Hematopoietic multipotent progenitor cell treated with erythropoietin and hydrocortisone succinate and interleukin-3 and kit ligand, for 8 days (in vitro differentiated cells): ENCODE measurements at regions not wholly inside any gene's neighbourhood (a gene's known extent, or its start where the extent isn't known, plus 50 kb on each side); places are given as distances from the start of the nearest gene placed in this dataset.
"Not testable (repeated sequence)": the region's sequence is repeated elsewhere in the genome, so short reads cannot be mapped to it uniquely, and the experiment has no call there.

Source experiments
- DNase-seq: peaks from one replicate; pipeline ENCODE4 v3.0.0-alpha.2; 2015

DNA sequence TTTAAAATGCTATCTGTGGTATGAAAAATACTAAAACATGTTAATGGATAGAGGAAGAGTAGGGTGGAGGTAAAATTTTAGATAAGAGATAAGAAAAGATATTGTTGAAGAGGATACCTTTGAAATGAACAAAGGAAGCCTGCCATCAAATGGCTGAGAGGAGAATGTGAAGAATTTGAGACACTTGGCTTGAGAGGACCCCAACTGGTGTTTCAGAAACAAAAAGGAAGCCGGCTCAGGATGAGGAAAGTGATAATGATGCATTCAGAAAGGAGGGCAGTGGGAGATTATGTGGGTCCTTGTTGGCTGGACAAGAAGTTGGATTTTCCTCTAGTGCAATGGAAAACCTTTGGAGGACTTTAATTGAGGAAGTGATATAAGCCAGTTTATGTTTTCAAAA, 264.4 kb downstream of the DUSP6 start:
- no peak for DNase-seq

- no peak for DNase-seq
These were observed 265.0 kb downstream of the DUSP6 start for GRCh38 chr12:89087149-89087825.

GRCh38 chr12:89085421-89085820, 266.9 kb downstream of the DUSP6 start:
- DNase-seq: no peak

- no peak for DNase-seq
These were observed 267.6 kb downstream of the DUSP6 start for GRCh38 chr12:89084751-89085150.

GRCh38 chr12:89083491-89083890, 268.8 kb downstream of the DUSP6 start:
- DNase-seq: no peak

DNA sequence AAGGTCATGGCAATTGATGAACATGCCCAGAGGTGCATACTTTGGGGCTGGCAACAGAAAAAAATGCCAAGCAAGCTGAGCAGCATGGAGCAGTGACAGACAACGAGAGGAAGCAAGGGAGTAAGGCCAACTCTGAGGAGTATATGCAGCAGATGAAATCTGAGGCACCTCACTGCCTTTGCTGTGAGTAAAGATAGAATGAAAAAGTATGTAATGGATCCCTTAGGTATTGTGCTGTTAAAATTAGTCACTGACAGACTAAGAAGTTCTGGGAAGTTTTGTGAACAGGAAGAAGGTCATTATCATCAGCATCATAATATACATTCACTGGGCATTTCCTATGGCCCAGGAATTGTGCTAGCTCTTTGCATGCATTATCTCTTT, 269.9 kb downstream of the DUSP6 start:
- DNase-seq: no peak

- DNase-seq: no peak
These were observed 270.5 kb downstream of the DUSP6 start for GRCh38 chr12:89081719-89082369.

DNA sequence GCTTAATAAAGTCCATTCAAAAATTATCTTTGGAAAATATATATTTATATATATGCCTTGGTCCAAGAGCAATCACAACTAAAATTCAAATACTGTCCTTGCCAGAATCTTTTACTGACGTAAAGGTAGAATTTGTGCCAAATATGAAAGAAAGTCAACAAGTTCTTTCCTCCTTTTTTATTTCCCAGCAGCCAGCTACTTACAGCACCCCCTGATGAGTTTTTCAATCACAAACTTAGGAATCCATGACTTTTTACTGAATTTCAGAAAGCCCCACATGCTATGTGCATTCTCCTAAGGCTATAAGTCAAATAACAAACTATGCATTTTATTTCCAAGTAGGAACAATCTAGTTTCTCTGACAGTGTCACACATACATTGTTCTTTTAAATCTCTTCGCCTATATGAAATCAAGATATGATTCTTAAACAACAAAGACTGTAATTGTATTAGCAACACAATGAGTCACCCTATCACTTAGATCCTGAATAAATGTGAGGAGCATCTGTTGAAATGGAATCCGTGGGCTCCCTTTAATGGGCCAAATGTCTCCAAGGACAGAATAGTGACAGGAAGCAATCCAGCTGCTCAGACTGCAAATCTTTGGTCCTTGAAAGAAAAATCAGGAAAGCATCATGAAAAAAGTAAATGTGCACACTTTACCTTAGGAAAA, 271.4 kb downstream of the DUSP6 start:
- DNase-seq: no peak

DNA sequence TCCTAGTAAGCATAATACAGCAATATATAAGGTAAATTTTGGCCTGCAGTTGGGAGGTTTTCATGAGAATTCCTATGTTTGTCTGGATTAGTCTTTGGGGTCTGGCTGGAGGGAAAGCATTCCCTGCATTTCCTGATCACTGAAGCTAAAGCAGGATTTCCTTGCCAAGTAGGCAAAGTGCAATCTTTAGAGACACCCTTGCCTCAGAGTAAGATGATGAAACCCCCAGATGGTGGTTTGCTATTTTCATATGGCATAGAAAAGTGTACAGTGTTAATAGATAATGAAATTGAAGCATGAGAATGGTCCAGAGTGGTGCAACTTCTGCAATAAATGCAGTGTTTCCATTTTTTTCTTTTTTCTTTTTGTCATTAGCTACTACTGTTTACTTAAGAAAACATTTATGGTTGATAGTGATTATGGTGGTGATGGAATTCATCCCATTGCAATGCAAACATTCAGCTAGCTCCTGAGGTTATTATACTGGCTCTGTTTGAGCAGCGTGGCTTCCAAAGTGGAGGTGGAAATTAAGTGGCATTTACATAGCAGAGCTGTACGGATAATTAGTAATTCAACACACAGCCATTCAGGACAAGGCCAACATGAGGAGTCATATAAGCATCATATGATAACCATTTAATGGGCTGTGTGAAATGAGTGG, 276.3 kb downstream of the DUSP6 start:
- no peak for DNase-seq

- DNase-seq: no peak
These were observed 278.6 kb downstream of the DUSP6 start for GRCh38 chr12:89073659-89074058.

DNA sequence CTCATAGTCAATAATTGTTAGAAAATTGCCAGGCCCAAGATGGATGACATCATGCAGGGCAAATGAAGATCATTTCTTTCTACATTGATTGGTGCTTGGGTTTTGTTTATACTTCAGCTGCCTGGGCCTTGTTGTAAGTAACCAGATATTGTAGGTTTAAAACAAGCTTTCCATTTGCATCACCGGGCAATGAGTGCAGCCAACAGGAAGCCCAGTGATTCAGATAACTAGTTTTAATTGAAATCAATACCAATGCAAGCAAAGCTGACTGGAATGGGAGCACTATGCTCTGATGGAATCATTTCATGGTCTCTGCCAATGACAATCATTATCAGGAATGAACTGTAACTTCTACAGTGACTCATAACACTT, 279.3 kb downstream of the DUSP6 start:
- no peak for DNase-seq

DNA sequence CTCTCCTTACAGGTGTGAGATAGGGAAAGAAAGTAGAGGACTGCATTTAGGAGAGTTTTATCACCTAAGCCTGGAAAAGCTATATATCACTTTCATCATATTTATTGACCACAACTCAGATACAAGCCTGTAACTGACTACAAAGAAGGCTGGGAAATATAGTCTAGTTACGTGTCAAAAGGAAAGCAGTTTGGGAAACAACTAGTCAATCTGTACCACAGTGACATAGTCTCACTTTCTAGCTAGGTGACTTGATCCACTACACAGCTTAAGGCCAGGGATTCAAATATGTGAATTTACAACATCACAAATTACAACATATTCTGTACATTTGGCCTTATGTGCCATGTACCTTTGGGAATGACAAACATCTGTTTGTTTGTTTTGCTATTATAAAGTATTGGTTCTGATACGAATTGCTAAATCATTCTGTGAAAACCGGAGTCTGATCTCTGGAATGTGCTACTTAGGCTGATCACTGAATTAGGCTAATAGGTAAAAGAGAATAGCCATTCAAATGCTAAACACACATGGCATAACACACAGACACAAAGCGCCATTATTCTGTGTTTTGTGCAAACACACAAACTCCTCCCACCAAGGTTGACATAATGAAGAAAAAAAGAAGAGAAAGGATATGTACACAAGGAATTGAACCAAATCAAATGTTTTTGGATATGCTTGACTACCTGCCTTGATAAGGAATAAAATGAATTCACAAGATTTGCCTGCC, 279.8 kb downstream of the DUSP6 start:
- DNase-seq: no peak

DNA sequence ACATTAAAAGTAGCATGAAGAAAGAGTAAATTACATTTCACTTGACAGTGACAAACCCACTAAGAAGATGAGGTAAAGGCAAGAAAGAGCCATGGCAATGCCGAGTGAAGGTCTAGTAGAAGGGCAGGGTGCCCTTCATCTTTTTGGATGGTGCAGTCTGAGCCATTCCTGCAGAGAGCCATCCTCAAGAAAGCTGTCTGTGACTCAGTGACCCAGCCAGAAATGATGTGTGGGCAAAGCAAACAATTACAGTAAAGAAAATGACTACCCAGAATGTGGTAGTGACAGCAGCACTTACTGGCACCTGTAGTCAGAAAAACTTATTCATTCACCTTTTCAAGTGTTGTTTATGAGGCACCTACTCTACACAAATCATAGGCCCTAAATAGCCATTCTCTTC, 281.7 kb downstream of the DUSP6 start:
- no peak for DNase-seq

- DNase-seq: no peak
These were observed 282.9 kb downstream of the DUSP6 start for GRCh38 chr12:89069431-89069830.

DNA sequence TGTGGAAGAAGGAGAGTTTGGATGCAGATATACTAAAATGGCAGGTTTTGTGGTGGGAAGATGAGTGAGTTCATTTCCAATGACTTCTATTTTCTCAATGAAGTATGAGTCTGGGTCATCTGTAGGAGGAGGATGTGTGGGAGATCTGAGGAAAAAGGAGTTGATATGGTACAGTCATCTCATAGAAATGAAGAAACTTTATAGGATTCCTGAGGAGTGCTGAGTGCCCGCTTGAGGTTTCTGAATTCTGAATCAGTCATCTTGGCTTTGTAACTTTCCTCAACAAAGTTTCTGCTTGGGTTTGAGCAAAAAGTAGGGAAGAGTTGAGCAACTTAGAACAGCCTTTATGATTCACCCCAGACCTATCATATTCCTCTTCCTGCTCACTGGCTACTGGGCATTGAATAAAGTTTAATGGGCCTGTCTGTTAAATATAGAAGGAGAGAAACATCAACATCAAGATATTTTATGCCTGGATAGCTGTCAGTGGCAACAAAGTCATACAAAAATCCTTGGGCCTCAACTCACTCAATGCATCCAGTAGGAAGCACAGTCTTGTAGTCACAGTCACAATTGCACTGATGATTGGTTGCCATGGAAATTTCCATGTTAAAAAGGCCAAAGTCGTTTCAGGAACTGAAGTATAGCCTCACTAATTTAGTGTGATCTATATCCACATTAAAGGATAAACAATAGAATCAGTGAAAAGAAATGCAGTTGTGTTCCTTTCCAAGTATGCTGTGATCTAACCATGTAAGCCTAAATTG, 284.7 kb downstream of the DUSP6 start:
- DNase-seq: no peak

DNA sequence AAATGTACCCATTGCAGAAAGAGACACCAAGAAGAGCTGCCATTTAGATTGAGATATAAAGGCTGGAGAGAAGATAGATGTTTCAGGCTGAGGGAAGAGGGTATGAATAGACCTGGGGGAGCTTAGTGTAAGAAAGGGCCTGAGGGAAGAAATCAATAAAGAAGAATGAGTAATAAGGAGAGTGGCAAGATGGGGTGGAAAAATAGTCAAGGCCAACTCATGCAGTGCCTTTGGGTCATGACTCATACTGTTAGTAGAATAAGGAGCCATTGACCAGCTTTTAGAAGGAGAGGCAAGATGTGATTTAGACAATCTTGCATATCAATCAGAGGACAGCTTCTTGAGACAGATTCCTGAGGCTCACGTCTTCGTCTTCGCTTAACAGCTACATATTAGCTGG, 287.5 kb downstream of the DUSP6 start:
- DNase-seq: no peak

DNA sequence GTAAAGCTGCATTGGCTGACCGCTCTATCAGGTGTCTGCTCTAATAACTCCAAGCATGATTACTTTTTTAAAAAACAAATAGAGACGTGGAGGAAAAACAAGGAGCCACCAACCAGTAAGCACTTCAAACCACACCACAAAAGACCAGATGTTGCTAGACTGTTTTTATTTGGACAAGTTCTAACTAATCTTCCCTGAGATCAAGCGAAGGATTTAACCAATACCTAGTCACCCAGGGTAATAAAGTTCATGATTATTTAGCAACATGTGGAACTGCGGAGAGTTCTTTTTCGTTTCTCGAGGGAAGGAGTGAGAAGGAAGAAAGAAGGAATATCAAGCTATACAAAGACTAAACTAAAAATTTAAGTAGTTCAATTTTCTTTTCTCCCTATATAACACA, 288.1 kb downstream of the DUSP6 start:
- DNase-seq: no peak

DNA sequence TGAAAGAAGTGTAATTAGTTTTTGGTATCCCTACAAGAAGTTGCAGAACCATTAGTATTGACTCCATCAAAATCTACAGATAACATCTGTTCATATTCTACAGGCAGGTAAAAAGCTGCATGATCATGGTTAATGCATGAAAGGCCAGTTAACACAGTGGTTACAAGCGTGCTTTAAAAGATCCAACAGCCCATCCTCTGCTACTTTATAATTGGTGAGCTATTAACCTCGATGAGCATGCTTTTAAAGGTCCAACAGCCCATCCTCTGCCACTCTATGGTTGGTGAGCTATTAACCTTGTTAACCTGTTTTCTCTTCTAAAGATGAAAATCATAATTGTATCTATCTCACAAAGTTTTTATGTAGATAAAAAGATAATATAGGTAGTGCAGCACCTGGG, 289.3 kb downstream of the DUSP6 start:
- no peak for DNase-seq

GRCh38 chr12:89059721-89060541, 292.4 kb downstream of the DUSP6 start:
- DNase-seq: no peak

DNA sequence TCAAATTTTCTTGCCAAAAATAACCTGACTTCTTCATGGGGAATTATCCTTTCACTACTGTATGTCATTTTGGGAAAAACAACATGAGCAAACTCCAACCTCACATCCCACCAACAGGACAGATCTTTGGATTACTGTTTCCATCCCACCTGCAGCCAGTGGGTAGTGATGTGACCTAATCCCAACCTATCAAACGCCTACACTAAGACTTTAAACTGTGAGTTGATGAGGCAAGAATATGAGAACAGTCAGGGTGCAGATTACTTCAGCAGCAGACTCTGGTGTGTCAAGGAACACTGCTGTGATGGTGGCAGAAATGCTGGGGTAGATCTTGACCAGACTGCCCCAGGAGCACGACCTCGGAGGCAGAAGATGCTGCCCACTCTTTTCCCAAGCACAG, 293.2 kb downstream of the DUSP6 start:
- no peak for DNase-seq

- DNase-seq: no peak
These were observed 293.9 kb downstream of the DUSP6 start for GRCh38 chr12:89058402-89058801.

GRCh38 chr12:89053817-89054216, 298.5 kb downstream of the DUSP6 start:
- not testable (repeated sequence) for DNase-seq
